ENCODE measurements at regions not wholly inside any gene's neighbourhood (a gene's known extent, or its start where the extent isn't known, plus 50 kb on each side); places are given as distances from the start of the nearest gene placed in this dataset.

DNA sequence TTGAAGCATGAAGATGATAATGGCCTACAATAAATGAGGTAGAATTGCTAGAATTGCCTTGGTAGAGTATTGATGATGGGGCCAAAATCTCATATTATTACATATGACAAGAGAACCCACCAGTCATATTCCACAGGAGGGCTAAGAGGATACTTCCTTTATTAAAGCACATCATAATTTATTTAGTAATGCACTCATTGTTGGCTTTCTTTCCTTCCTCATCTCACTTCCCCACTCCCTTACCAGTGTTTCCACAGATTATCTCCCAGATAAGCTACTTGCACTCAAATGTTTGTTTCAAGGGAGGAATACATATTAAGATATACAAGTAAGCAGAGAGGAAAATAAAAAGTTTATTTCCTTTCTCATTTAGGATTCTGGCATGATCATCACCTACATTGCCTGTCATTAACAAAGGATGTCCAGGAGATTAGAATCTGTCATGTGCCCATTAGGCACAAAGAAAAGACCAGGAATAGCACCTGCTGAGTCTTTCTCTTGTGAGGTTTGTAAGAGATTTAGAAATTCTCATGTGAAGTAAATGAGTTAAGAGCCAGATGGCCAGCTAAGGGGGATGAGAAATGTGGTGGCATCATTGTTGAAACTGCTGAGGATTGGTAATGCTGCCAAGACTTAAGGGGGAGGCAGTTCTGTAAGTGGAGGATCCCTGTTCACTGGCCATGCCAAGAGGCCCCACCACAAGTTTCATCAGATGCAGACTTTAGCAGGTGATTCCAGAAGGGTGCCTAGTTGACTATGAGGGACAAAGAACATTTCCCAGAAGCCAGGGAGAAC, 52.4 kb upstream of the PRDM8 start:
- no peak for ATAC-seq
- H2AFZ ChIP-seq (ENCODE audit: low read depth, low read length, poor library complexity, severe bottlenecking), result no peak overlapping the region
- no peaks in the 10 kb centered on the region for H3K9me2 ChIP-seq (ENCODE audit: insufficient read depth)
- no peaks in the 10 kb centered on the region for H3K27me3 ChIP-seq (ENCODE audit: insufficient read depth, low read length)
- no peaks in the 10 kb centered on the region for H3K9me3 ChIP-seq (ENCODE audit: control insufficient read depth in 1 of 2, insufficient read depth in 1 of 2, low read depth in 1 of 2, low read length in 2 of 2)
- TF ChIP-seq JUND (IDR thresholded peaks at IDR 0.05) (no peak), ZNF274 (IDR thresholded peaks at IDR 0.05; ENCODE audit: low read depth, low read length) (no peak), RAD21 (IDR thresholded peaks at IDR 0.05; ENCODE audit: low read depth) (no peak), TCF7L2 (IDR thresholded peaks at IDR 0.05; ENCODE audit: borderline replicate concordance, extremely low read depth, insufficient read depth, insufficient read length) (no peak), EGR1 (IDR thresholded peaks at IDR 0.05; ENCODE audit: low read depth) (no peak)
- TF ChIP-seq, protein P1, sequence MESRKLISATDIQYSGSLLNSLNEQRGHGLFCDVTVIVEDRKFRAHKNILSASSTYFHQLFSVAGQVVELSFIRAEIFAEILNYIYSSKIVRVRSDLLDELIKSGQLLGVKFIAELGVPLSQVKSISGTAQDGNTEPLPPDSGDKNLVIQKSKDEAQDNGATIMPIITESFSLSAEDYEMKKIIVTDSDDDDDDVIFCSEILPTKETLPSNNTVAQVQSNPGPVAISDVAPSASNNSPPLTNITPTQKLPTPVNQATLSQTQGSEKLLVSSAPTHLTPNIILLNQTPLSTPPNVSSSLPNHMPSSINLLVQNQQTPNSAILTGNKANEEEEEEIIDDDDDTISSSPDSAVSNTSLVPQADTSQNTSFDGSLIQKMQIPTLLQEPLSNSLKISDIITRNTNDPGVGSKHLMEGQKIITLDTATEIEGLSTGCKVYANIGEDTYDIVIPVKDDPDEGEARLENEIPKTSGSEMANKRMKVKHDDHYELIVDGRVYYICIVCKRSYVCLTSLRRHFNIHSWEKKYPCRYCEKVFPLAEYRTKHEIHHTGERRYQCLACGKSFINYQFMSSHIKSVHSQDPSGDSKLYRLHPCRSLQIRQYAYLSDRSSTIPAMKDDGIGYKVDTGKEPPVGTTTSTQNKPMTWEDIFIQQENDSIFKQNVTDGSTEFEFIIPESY (IDR thresholded peaks at IDR 0.05; ENCODE audit: extremely low read depth, insufficient replicate concordance, low read length), result no peak
- TF ChIP-seq, protein P2, sequence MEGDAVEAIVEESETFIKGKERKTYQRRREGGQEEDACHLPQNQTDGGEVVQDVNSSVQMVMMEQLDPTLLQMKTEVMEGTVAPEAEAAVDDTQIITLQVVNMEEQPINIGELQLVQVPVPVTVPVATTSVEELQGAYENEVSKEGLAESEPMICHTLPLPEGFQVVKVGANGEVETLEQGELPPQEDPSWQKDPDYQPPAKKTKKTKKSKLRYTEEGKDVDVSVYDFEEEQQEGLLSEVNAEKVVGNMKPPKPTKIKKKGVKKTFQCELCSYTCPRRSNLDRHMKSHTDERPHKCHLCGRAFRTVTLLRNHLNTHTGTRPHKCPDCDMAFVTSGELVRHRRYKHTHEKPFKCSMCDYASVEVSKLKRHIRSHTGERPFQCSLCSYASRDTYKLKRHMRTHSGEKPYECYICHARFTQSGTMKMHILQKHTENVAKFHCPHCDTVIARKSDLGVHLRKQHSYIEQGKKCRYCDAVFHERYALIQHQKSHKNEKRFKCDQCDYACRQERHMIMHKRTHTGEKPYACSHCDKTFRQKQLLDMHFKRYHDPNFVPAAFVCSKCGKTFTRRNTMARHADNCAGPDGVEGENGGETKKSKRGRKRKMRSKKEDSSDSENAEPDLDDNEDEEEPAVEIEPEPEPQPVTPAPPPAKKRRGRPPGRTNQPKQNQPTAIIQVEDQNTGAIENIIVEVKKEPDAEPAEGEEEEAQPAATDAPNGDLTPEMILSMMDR (IDR thresholded peaks at IDR 0.05 in 2 of 3, conservative IDR thresholded peaks at IDR 0.05 in 1 of 3; ENCODE audit: borderline replicate concordance in 1 of 3, insufficient read depth in 1 of 3, low read depth in 2 of 3, low read length in 2 of 3), result no peak
- TF ChIP-seq, protein P3, sequence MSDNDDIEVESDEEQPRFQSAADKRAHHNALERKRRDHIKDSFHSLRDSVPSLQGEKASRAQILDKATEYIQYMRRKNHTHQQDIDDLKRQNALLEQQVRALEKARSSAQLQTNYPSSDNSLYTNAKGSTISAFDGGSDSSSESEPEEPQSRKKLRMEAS (IDR thresholded peaks at IDR 0.05), result no peak
- TF ChIP-seq, protein P4, sequence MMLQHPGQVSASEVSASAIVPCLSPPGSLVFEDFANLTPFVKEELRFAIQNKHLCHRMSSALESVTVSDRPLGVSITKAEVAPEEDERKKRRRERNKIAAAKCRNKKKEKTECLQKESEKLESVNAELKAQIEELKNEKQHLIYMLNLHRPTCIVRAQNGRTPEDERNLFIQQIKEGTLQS (IDR thresholded peaks at IDR 0.05), result no peak
- H3K9ac ChIP-seq (ENCODE audit: low read length), result no peak overlapping the region
- no peaks in the 10 kb centered on the region for H4K20me1 ChIP-seq (ENCODE audit: insufficient read depth)
- no peak for DNase-seq (ENCODE audit: low read depth, low spot score)
- RAD21 ChIA-PET (ENCODE audit: low non-redundant PET in 1 of 2, low total read pairs in 2 of 2, uncharacterized antibody in 2 of 2, unreplicated experiment in 2 of 2), result no interaction called here
- no peak overlapping the region for H3K4me3 ChIP-seq (replicated peaks in 1 of 2; ENCODE audit: low read depth in 1 of 2, low read length in 2 of 2)
- H3K36me3 ChIP-seq (ENCODE audit: control insufficient read depth in 1 of 2, insufficient read depth in 2 of 2, low read length in 2 of 2), result no peaks in the 10 kb centered on the region
- H3K79me2 ChIP-seq (ENCODE audit: insufficient read depth, low read length), result no peaks in the 10 kb centered on the region
- no peak overlapping the region for H3K4me2 ChIP-seq (ENCODE audit: low read length)
- POLR2A ChIA-PET, result no interaction called here
- H3K27ac ChIP-seq (ENCODE audit: low read depth, low read length), result no peak overlapping the region
- BruUV-seq (replicated peaks), result no TSS peak
- H3K4me1 ChIP-seq (ENCODE audit: control insufficient read depth in 1 of 2, insufficient read depth in 2 of 2, low read length in 2 of 2), result no peaks in the 10 kb centered on the region
- intact Hi-C loops (cut with micrococcal nuclease), result no loop called here
- CTCF ChIA-PET, result no interaction called here
